NCI-H2227 treated with DMSO at 0.1 percent for 48 hours (cell line): ENCODE measurements at regions not wholly inside any gene's neighbourhood (a gene's known extent, or its start where the extent isn't known, plus 50 kb on each side); places are given as distances from the start of the nearest gene placed in this dataset.
"Not testable (repeated sequence)": the region's sequence is repeated elsewhere in the genome, so short reads cannot be mapped to it uniquely, and the experiment has no call there.

ENCODE experiments used
- DNase-seq: peaks from one replicate; lab custom pipeline; 2025; lab: John Stamatoyannopoulos, UW

- DNase-seq, result no peak
These were observed 168.2 kb downstream of the TBC1D2B start for GRCh38 chr15:77909182-77909940.

GRCh38 chr15:77908752-77909111 lies 168.8 kb downstream of the TBC1D2B start:
- DNase-seq, result not testable (repeated sequence)

GRCh38 chr15:77907824-77908751 lies 169.4 kb downstream of the TBC1D2B start:
- no peak for DNase-seq

- DNase-seq, result not testable (repeated sequence)
These were observed 171.2 kb downstream of the TBC1D2B start for GRCh38 chr15:77906062-77906990.

- DNase-seq, result no peak
These were observed 172.1 kb downstream of the TBC1D2B start for GRCh38 chr15:77905301-77905920.

GRCh38 chr15:77904901-77905300 lies 172.6 kb downstream of the TBC1D2B start:
- no peak for DNase-seq

GRCh38 chr15:77904436-77904821 lies 173.1 kb downstream of the TBC1D2B start:
- no peak for DNase-seq

- DNase-seq, result not testable (repeated sequence)
These were observed 173.6 kb downstream of the TBC1D2B start for GRCh38 chr15:77903761-77904435.

- DNase-seq, result not testable (repeated sequence)
These were observed 174.4 kb downstream of the TBC1D2B start for GRCh38 chr15:77902921-77903760.

GRCh38 chr15:77901921-77902750 lies 175.4 kb downstream of the TBC1D2B start:
- no peak for DNase-seq

- DNase-seq, result no peak
These were observed 176.1 kb downstream of the TBC1D2B start for GRCh38 chr15:77901251-77901881.

- not testable (repeated sequence) for DNase-seq
These were observed 177.1 kb downstream of the TBC1D2B start for GRCh38 chr15:77900331-77900963.

GRCh38 chr15:77899776-77900175 lies 177.7 kb downstream of the TBC1D2B start:
- DNase-seq, result not testable (repeated sequence)

GRCh38 chr15:77898811-77899730 lies 178.4 kb downstream of the TBC1D2B start:
- no peak for DNase-seq

GRCh38 chr15:77897896-77898406 lies 179.6 kb downstream of the TBC1D2B start:
- DNase-seq, result no peak

- not testable (repeated sequence) for DNase-seq
These were observed 180.2 kb downstream of the TBC1D2B start for GRCh38 chr15:77897113-77897895.
